Spleen (tissue), 7 donors: ENCODE measurements at regions not wholly inside any gene's neighbourhood (a gene's known extent, or its start where the extent isn't known, plus 50 kb on each side); places are given as distances from the start of the nearest gene placed in this dataset.

Experiments used
- POLR2AphosphoS5 ChIP-seq, 3 donors: sonication (generic); formaldehyde crosslinking; IDR thresholded peaks; one replicate each; pipeline ENCODE4 v1.5.1; 2017; ENCODE audit warnings: antibody characterized with exemption in 3 of 3
- TF ChIP-seq, protein P1 (sequence below), 11 experiments: fragments of 200-600 bp in 7 of 11; fragments of 450-650 bp in 4 of 11; sonication (generic) in 4 of 11; IDR thresholded peaks in 8 of 11; conservative IDR thresholded peaks in 3 of 11; 1 replicate in 7 of 11; 2 replicates in 4 of 11; pipeline versions ENCODE4 v1.4.0 to v1.8.0; 2016 to 2021; ENCODE audit warnings: antibody characterized with exemption in 11 of 11, inconsistent platforms in 4 of 11, mild to moderate bottlenecking in 1 of 11
- donor health status: DM: no; HTN: no; CAD: no; lungs with moderate emphysema.
- donor health status: DM: no; HTN: no; CAD: no.
- donor health status: DM: no; HTN: no; CAD: no.

DNA sequence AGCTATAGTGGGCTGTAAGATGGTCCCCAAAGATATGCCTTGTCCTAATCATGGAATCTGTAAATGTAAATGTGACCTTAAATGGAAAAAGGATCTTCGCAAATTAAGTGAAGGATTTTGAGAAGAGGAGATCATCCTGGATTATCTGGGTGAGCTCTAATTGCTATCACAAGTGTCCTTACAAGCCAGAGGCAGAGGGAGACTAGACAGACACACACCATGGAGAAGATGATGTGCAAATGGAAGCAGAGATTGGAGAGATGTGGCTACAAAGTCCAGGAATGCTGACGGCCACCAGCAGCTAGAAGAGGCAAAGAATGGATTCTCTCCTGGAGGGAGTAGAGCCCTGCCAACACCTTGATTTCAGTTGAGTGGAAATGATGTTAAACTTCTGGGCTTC is 102.3 kb upstream of the PROK2 start:
- TF ChIP-seq, protein P1, sequence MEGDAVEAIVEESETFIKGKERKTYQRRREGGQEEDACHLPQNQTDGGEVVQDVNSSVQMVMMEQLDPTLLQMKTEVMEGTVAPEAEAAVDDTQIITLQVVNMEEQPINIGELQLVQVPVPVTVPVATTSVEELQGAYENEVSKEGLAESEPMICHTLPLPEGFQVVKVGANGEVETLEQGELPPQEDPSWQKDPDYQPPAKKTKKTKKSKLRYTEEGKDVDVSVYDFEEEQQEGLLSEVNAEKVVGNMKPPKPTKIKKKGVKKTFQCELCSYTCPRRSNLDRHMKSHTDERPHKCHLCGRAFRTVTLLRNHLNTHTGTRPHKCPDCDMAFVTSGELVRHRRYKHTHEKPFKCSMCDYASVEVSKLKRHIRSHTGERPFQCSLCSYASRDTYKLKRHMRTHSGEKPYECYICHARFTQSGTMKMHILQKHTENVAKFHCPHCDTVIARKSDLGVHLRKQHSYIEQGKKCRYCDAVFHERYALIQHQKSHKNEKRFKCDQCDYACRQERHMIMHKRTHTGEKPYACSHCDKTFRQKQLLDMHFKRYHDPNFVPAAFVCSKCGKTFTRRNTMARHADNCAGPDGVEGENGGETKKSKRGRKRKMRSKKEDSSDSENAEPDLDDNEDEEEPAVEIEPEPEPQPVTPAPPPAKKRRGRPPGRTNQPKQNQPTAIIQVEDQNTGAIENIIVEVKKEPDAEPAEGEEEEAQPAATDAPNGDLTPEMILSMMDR (IDR thresholded peaks at IDR 0.05 in 8 of 11, conservative IDR thresholded peaks at IDR 0.05 in 3 of 11) = no peak
- TF ChIP-seq POLR2AphosphoS5 (IDR thresholded peaks at IDR 0.05) = no peak
